ENCODE measurements at regions not wholly inside any gene's neighbourhood (a gene's known extent, or its start where the extent isn't known, plus 50 kb on each side); places are given as distances from the start of the nearest gene placed in this dataset.

DNA sequence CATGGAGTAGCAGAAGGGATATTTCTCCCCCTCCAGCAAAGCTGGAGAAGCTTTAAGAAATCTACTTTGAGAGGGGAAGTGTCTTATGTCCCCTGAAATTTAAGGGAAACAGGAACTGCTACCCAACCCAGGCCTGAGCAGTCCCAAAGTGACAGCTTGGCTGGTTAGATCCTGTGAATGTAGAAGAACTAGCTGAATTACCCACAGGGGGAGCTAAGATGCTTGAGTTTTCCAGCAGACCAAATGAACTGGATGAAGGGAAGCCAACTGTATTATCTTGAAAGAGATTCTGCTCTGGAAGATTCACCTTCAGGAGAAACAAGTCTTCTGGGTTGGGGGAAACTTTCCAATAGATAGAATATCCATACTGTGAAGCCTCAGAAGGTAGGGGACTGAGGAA is 303.3 kb upstream of the MMS22L start:
- TF ChIP-seq POLR2A (IDR thresholded peaks at IDR 0.05; ENCODE audit: low read length) (no peak), GATA1 (IDR thresholded peaks at IDR 0.05; ENCODE audit: low read depth, low read length) (no peak)
